TTC549 (cell line): ENCODE measurements at regions not wholly inside any gene's neighbourhood (a gene's known extent, or its start where the extent isn't known, plus 50 kb on each side); places are given as distances from the start of the nearest gene placed in this dataset.

Experiments
- FAIRE-seq: peaks from 2 replicates; lab custom pipeline; 2012; peaks lifted over from hg19 to GRCh38; lab: Jason Lieb, UNC

DNA sequence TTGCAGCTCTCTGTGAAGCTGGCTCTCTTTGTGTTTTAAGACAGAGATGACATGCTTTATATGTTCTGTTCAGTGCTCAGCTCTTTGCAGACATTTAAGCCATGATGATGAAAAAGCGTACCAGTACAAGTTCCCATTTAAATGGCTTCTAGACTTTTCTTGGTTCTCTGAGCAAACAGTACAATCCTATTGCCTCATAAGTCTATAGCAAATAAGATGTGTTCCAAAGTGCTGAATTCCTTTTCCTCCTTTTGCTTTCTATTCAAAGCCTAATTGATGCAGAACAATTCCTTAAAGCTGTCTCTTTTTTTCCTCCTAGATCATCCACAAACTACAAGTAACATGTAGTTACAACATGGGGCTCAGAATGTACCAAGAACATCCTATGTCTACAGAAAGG is 168.8 kb upstream of the SPATS2L start:
- FAIRE-seq: no peak

DNA sequence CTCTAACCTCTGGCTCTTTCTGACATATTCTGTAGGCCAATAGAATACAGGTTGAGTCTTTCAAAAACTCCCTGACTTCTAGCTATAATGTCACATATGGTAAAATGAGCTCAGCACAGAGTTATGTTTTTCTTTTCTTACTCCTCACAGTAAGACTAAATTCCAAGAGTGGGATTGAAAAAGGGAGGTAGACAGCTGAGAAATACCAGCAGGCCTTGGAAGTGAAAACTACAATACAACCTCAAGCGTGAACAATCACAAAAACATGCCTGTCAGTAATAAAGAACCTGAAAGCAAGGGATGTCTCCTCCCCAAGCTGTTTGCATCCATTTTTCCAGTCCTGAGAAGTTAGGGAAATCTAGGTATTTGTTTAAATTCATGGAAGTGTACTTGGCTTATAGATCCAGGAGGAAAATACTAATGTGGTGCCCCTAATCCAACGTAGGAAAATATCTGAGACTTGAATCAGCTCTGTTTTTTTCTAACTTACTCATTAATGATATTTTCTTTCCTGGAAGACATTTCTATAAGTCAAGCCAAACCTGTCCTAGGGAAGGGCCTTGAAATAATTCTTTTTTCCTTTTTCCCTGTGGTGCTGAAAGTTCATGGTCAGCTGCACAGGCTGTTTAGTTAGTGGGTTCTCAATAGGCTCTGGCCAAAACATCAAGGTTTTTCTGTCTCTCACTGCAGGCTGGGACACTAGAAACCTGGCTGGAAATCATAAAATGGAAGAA is 167.9 kb upstream of the SPATS2L start:
- FAIRE-seq: no peak

DNA sequence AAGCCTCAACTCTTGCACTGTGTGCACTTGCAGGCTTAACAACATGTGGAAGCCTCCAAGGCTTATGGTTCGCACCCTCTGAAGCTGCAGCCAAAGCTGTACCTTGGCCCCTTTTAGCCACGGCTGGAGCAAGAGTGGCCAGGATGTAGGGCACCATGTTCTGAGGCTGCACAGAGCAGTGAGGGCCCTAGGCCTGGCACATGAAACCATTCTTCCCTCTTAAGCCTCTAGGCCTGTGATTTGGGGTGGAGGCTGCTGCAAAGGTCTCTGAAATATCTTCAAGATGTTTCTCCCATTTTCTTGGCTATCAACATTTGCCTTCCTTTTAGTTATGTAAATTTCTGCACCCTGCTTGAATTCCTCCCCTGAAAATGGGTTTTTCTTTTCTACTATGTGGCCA is 161.9 kb upstream of the SPATS2L start:
- no peak for FAIRE-seq

DNA sequence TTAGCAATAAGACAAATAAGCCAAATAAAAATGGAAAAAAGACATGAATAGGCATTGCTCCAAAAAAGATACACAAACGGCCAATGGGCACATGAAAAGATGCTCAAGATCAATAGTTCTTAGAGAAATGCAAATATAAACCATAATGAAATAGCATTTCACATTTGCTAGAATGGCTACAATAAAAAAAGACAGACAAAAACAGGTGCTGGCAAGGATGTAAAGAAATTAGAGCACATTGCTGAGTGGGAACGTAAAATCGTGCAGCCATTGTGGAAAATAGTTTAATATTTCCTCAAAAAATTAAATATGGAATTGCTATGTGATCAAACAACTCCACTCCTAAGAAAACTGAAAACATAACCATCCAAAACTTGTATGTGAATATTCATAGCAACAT is 160.0 kb upstream of the SPATS2L start:
- FAIRE-seq: no peak

DNA sequence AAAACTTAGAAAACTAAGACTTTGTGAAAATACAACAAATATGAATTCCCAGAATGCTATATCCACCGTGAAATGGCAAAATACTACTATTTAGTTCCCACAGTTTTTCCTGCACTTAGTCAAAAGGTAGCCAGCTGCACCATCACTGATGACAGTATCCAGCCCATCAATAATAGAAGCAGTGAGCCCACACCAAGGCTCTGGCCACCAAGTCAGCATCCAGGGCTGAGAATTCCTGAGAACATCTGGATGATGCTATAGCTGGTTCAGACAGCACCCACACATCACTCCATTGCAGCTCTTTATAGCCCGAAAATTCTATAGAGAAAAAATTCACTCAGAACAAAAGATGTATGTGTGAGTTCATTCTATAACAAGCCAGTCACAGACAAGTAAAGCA is 159.1 kb upstream of the SPATS2L start:
- FAIRE-seq: no peak

DNA sequence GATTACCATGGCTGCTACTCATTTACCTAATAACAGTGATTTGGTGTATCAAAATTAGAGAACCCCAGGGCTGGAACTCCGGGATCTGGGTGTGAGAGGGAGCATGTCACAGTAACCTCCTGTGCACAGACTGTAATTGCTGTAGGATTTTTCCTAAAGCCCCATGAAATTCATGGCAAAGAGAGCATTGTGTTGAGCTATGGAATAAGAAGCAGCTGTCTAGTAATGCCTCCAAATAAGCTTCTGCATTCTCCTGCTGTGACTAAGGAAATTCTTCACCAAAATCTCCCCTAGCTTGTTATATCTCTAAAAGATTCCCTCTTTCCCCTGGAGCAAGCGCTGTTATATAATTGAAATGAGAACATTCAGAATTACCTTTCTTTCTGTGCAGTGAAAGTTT is 158.1 kb upstream of the SPATS2L start:
- FAIRE-seq: no peak

DNA sequence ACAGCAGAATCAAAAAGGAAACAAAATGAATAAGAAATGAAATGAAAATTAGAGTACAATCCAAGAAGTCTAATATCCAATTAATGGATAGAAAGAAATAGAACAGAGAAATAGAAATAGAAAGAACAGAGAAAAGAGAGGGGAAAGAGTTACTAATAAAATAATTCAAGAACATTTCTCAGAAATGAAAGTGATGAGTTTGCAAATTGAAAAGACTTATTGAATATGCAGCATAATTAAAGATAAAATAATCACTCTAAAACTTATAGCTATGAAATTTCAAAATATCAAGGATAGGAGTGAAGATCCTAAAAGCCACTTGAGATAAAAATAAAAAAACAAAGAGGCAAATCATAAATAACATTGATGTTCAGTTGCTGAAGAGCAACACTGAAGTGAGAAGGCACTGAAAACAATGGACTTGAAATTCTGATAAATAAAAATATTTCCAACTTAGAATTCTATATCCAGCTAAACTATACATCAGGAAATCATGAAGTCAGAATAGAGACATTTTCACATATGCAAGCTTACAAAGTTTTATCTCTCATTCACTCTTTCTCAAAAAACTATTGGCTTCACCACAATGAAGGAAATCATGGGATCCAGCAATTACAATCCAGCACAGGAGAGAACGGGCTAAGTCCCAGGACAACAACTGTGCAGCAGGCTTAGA is 155.9 kb upstream of the SPATS2L start:
- no peak for FAIRE-seq

DNA sequence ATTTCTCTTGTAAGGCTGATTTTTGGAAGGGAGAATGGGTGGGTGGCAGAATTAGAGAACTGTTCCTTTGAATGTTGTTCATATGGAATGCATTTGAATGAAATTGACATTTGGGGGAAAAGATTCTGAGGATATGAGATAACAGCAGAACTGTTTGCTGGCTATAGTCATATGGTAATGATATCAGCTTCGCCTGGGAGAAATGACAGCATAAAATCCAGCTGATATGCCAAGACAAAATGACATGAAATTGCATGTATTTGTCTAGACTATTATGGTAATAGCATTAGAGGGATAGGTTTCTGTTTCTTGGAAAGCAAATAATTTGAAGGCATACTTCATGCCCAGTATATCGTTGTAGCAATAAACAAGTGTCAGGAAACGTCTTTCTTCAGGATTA is 150.8 kb upstream of the SPATS2L start:
- FAIRE-seq: no peak

DNA sequence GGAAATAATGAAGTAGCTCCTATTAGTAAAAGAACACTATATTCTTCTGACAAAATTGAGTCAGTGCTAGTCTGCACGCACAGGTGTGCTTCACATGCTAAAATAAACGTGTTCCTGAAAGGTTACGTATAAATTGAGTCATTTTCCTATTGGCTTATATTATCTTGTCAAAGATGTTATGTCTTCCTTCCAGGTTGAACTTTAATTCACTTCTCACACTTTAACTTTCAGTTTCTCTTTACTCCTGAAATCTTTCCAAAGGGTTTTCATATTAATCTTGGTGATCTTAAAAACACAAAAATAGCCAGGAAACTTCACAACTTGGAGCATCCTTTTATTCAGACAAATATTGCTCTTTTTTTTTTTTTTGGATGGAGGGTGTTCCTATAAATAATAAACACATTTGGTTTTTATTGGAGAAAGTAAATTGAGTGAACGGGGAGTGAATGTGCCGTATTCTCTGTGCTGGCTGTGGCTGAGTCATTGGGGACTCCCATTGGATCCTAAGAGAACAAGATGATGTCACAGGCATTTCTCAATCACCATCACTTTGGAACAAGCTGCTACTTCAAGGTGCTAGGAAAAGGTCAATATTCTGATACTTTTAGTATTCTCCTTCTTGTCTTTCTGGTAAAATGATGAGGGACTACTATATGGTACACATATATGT is 150.2 kb upstream of the SPATS2L start:
- FAIRE-seq: no peak

DNA sequence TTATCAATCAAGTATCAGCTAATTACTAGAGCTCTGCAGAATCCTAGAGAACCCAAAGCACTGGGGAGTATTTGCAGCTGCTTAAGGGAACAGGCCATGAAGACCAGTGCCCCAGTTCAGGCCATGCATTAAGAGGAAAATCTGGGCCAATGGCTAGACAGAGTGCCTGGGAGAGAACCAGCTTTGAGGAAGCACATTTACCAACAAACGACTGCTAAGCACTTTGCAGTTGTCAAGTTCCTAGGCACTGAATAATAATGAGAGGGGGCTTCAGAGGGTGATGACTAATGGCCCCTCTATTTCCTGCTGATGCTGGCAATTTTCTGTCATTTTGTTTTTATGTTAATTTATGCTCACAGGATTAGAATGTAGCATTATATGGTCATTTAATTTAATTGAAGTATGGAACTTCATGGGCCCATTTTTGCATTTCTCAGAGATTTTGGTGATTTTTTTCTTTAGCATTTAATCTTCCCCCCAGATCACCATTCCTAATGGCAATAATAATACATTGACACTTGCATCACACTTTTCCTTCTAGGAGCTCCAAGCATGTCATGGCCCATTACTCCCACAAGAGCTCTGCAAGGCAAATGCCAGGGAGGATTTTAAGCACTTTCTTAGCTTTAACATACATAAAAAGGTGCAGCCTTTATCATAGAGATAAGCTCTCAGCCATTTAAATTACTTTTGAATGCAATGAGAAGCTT is 147.7 kb upstream of the SPATS2L start:
- FAIRE-seq: no peak

DNA sequence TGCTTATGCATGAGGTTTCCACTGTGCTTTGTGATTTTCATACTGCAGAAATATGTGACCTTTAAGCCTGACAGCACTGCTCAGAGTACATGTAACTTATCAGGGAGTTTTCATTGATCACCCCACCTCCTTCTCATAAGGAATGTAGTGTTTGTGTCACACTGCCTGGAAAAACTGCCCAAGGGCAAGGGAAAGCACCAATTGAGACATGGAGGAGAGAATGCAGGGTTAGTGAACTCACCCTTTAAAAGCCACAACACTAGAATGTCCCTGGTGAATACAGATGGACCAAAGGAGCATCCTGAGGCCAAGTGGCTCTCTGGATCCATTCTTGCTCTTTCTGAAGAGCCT is 147.2 kb upstream of the SPATS2L start:
- no peak for FAIRE-seq

DNA sequence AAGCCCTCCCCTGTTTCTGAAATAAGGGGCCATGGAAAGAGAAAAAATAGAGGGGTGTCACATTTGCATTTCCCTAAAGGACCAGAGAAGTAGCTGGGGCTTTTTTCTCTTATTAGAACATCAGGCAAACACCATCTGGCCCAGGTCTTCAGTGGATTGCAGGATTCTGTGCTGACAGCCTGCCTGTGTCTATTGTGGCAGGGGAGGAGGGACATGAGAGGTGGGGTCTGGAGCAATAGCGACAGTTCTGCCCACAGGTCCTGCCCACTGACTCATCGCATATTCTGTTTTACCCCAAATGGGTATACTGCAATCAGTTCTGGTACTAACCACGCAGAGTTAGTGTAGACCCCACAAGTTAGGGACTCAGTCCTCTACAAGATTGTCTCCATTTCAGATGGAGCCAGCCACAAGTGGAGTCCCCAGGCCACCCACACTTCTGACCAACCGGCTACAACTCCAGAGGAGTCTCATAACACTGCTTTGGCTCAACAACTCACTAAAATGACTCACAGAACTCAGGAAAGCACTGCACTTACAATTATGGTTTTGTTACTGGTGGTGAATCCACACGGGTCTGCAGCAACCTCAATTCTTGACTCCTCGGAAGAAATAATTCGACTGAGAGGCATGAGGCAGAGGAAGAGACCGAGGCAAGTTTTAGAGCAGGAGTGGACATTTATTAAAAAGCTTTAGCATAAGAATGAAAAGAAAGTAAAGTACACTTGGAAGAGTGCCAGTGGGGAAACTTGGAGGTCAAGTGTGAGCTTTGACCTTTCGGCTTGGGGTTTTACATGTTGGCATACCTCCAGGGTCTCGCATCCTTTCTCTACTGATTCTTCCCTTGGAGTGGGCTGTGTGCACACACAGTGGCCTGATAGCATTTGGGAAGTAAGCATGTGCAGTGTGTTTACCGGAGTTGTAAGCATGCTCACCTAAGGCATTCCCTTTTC is 146.4 kb upstream of the SPATS2L start:
- FAIRE-seq: no peak

DNA sequence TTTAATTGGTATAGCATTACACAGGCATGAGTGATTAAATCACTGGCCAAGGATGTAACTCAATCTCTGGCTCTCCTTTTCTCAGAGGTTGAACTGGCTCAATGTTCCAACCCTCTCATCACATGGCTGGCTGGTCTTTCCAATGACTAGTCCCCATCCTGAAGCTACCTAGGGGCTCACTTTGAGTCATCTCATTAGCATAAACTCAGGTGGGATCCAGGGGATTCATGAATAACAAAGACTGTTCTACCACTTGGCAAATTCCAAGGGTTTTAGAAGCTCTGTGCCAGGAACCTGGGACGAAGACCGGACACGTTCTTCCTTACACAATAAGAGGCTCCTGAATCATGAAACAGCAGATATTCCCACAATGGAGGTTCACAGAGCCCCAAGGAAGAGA is 145.0 kb upstream of the SPATS2L start:
- FAIRE-seq: no peak

DNA sequence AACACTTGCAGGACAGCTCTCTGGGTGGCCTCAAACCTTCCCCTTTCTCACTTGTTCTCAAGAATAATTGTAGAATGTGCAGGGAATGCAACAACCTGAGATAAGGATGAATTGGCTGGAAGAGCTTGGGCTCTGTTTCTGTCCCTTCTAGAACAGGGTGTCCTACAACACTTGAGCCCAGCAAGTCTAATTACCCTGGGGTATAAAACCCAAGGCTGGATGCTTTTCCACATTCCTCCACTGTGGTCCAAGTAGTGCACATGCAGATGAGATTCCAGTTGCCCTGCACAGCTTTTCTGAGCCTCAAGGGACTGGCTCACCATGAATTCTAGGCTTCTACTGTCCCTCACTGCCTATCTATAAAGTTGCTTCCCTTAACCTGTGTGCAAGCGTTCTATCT is 140.8 kb upstream of the SPATS2L start:
- FAIRE-seq: no peak

DNA sequence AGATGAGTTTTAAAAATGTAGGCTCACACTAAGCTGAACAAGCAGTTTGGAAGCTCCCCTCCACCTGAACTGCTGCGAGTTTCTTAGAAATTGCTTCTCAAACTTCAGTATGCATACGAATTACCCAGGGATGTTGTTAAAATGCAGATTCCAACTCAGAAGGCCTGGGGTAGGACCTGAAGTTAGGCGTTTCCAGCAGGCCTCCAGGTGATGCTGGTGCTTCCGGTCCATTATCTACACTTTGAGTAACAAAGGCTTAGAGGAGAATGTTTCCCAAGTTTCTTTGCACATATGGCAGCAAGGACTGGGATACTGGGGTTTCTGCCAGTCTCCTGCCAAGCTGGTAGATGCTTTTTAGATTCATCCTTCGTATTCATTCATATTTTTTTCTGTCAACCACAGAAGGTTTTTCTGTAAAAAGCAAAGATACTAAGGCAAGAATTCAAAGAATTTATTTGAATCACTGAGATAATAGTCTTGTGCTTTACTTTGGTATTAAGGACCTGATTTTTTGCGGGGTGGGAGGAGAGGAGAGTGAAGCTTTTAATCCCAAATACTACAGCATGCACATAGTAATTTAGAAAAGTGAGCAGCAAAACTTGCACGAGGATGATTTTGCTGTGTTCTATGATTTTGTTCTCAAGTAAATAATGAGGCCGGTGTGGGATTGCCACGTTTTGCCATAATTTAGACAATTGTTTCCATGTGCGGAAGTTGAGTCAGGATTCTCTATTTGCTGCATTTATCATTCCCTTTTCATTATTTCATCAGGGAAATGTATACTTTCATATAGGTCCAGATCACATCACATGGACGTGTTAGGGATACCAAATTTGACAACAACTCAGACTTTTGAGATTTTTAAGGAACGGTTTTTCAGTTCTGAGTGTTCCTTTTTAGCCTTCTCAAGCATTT is 137.6 kb upstream of the SPATS2L start:
- no peak for FAIRE-seq

DNA sequence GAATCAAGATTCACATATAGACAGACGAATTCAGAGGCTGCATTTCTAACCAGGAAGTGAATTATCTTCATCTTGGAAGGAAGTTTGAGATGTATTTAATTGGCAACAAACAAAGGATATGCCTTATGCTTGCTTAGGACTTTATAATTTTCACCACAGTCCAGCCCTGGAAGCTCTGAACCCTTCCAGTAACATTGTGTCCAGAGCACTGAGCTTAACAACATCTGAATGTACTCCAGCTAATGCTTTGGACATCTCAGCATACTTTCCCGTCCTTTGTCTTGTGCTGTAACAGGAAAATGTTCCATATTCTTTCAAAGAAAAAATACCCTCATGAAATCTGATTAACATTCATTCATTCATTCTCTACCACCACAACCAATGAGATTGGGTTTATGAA is 136.3 kb upstream of the SPATS2L start:
- no peak for FAIRE-seq

DNA sequence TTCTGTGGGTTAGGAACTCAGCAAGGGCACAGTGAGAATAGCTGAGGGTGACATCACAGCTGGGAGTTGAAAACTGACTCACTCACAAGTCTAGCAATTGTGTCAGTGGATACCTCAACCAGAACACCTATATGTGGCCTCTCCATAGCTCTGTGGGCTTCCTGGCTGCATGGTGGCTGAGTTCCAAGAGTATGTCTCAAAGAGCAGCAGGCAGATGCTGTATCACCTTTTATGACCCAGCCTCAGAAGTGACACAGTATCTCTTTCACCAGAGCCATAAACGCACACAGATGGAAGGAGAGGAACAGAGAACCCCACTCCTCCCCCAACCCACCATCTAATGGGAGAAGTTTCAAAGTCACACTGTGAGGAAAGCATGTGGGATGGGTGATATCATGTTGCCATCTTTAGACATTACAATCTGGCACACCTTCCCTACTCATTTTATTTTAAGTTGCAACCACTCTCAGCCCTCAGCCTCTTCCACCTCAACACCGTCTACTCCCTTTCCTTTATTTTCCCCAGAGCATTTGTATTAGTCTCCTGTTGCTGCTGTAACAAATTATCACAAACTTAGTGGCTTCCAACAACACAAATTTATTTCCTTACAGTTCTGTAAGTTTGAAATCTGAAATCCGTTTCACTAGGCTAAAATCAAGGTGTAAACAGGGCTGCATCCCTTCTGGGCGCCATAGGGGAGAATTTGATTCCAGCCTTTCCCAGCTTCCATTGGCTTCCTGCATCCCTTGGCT is 134.6 kb upstream of the SPATS2L start:
- FAIRE-seq: no peak

DNA sequence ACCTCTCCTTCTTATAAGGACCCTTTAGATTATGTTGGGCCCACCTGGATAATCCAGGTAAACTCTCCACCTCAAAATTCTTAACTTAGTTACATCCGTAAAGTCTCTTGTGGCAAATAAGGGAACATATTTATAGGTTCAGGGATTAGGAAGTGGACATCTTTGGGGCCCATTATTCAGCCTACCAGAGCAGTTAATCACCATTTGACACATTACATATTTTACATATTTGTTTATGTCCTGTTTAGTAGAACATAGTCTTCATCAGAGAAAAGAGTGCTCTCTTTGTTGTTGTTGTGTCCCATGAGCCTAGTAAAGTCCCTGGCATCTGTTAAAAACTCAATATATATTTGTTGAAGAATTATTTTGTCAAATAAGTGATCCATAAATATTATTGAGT is 134.0 kb upstream of the SPATS2L start:
- FAIRE-seq: no peak

DNA sequence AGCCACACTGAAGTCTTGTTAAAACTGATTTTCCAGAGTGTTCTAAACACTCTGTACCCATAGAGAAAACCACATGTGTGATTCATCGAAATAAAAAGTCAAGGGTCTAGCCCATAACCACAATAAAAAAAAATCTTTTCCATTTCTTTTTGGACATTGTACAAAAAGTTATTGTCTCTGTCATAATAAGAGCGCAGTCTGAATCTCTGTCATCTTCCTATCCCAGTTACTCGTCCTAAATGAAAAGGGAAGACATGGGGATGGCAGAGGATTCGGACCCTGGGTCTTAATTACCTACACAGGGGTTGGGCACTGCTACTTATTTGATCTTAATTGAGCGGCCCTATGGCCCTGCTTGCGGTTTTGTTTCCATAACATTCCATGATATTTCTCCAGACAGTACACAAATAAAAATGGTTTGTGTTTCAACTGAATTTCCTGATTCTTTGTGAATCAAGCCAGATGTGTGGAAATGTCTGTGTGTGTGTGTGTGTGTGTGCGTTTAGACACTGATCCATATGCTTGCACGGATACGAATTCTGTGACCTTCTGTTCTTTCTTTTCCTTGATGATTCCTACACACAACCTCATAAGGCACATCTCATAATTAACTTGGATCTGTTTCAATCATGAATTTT is 133.4 kb upstream of the SPATS2L start:
- FAIRE-seq: no peak

DNA sequence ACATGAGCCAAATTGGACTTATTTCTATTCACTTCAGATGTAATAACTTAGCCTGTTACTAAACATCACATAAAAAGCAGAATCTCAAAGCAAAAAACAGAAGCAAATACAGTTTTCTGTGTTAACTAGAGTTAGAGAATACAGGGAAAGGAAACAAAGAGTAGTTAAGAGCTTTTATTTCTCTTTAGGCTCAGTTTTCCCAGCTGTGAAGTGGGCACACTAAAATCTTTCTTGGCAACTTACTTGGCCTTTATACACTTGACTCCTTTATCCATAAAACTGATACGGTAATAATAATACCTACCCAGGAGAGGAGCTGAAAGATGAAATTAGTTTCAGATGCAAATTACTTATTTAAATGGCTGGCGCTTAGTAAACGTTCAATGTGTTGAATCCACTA is 132.8 kb upstream of the SPATS2L start:
- FAIRE-seq: no peak
